AG10803 (cell line): ENCODE measurements at regions not wholly inside any gene's neighbourhood (a gene's known extent, or its start where the extent isn't known, plus 50 kb on each side); places are given as distances from the start of the nearest gene placed in this dataset.
"Not testable (repeated sequence)": the region's sequence is repeated elsewhere in the genome, so short reads cannot be mapped to it uniquely, and the experiment has no call there.

Experiments
- DNase-seq: peaks from one replicate; pipeline ENCODE4 v3.0.0; 2010; ENCODE audit warnings: low read depth
- H3K4me3 ChIP-seq: 2 replicates; pipeline ENCODE4 v1.5.1; 2011; ENCODE audit warnings: mild to moderate bottlenecking, low read length, control low read depth
- CTCF ChIP-seq: conservative IDR thresholded peaks from 2 replicates; pipeline ENCODE4 v1.5.1; 2011; ENCODE audit warnings: mild to moderate bottlenecking, low read length, control low read depth, inconsistent platforms

GRCh38 chr9:63817622-63818518 is 1467.1 kb downstream of the FOXD4L5 start:
- H3K4me3 ChIP-seq = peak overlapping the region; percentile 71
- peak; percentile 3 for DNase-seq
- TF ChIP-seq CTCF = no peak

DNA sequence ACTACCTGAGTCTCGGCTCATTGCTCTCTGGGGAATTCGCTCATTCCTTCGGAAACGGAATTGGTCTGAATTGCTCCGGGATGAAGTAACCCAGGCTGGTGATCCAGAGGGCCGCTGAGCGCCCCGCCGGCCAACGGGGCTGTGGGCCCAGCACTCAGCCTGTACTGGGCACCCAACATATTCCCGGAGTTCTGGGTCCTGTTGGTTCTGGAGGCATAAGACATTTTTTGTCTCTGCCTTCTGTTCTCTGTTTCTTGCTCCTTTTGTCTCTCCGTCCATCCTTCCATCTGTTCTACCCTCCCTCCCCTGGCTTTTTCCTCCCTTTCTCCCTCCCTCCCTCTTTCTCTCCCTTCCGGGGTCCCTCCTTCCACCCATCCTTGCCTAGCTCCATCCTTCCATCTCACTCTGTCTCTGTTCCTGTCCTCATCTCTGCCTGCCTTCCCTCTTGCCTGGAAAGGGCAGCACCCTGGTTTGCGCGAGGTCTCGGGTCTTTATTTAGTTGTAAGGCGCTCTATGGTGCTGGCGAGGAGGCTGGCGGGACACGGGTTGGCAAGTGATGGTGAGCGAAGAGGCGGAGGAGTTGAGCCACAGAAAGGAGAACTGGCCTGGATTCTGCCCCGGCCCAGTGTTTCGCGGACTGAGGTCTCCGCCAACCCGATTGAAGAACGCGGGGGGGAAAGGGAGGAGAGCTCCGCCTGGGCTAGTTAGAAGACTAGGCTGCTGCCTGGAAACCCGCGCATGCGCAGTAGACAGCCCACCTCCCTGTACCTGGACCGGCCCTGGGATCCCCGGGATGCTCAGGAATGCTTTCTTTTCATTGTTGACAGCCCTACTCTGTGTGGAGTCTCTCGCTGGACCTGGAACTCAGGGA is 1468.0 kb downstream of the FOXD4L5 start:
- DNase-seq = peak; percentile 88
- peak overlapping the region; percentile 71 for H3K4me3 ChIP-seq
- no peak for TF ChIP-seq CTCF

- DNase-seq, H3K4me3 ChIP-seq: not testable (repeated sequence)
Observed at GRCh38 chr9:63814970-63815669, 1469.9 kb downstream of the FOXD4L5 start.

GRCh38 chr9:63813391-63814021 is 1471.5 kb downstream of the FOXD4L5 start:
- H3K4me3 ChIP-seq, DNase-seq: not testable (repeated sequence)

GRCh38 chr9:63812822-63813221 is 1472.2 kb downstream of the FOXD4L5 start:
- H3K4me3 ChIP-seq, DNase-seq: not testable (repeated sequence)

DNA sequence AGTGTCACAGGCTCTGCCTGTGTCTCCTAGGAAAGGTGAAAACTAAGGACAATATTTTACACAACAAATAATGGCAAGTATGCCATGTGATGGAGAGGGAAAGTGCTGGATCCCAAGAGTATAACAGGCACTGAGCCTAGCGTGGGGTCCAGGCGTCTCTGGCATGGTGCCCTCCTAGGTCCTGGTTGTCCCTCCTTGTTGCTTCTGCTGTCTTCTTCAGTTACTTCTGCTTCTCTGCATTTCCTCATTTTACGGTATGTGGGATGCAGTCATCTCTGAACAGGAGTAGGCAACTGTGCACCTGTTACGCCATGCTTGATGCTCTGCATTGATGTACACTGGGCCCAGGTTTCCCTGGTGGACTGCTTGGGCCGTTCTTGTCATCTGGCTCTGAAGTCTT is 1480.8 kb downstream of the FOXD4L5 start:
- H3K4me3 ChIP-seq, DNase-seq: not testable (repeated sequence)

- H3K4me3 ChIP-seq, DNase-seq: not testable (repeated sequence)
Observed at GRCh38 chr9:63794081-63794685, 1490.8 kb downstream of the FOXD4L5 start.

GRCh38 chr9:63787454-63787853 is 1497.6 kb downstream of the FOXD4L5 start:
- not testable (repeated sequence) for DNase-seq

DNA sequence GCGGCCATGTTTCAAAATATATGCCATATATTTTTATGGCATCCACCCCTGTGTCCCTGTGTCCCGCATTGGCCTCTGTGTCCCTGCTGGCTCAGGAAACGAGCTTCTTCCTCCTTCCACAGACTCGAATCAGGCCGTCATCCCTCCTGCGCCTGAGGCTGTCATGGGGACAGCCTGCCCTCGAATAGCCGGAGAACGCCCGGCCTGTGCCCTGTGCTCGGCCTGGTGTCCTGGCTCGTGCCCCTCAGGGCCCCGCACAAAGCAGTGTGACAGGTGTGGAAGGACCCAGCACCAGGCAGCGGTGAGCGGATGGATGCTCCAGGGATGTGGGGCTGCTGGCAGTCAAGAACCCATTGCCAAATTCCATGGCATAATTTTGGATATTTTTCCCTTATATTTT is 1500.0 kb downstream of the FOXD4L5 start:
- H3K4me3 ChIP-seq, DNase-seq: not testable (repeated sequence)

More at GRCh38 chr9:63787454-63787853, 1497.6 kb downstream of the FOXD4L5 start:
- H3K4me3 ChIP-seq = not testable (repeated sequence)

DNA sequence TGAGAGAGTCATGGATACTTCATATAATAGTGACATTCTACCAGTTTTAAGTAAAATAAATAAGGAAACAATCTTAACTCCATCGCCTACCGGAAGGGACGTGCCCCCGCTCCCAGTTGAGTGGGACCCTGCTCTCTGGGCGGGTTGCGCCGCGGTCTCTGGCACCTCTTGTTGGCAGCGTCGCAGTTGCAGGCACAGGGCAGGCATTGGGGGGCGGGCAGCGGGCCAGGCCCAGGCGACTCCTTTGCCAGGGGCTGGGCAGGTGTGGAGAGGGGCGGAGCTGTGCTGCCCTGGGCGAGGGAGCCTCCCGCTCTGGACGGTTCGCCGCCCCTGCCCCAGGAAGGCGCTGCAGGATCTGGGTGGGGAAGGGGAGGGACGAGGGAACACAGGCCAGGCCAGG is 1500.6 kb downstream of the FOXD4L5 start:
- H3K4me3 ChIP-seq, DNase-seq: not testable (repeated sequence)

DNA sequence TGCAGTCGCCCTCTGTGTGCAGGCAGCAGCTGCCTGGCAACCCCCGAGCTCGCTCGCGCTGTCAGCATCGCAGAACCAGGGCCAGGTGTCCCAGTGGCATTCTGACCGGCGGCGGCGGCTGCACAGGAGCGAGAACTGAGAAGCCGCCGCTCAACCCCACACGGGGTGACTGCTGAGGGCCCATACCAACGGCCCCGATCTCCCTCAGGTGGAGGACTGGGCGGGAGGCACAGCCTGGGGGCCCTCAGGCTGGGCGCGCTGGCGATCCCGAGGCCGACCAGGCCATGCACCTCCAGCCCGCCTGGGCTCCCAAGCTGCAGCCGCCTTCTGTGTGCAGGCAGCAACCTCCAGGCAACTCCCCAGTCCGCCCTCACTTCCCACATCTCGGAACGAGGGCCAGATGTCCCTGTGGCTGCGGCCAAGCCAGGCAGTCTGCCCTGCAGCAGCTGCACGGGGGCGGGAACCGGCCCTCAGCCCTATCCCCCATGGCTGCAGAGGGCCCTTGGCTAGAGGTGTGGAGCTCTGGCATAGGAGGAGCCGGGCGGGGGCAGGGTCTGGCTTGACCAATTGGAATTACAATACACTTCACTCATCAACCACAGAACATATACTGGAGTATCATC is 1503.1 kb downstream of the FOXD4L5 start:
- not testable (repeated sequence) for DNase-seq, H3K4me3 ChIP-seq

DNA sequence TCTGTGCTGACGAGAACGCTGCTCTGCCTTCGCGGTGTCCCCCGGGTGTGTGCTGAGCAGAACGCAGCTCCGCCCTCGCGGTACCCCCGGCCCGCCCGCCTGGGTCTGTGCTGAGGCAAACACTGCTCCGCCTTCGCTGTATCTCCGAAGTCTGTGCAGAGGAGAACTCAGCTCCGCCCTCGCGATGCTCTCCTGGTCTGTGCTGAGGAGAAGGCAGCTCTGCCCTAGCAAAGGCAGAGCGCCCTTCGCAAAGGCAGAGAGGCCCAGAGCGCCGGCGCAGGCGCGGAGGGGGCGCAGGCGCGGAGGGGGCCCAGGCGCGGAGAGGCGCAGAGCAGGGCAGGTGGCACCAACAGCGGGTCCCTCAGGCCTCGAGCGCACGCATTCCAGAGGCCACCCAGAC is 1503.6 kb downstream of the FOXD4L5 start:
- DNase-seq, H3K4me3 ChIP-seq: not testable (repeated sequence)

GRCh38 chr9:63776220-63776619 is 1508.8 kb downstream of the FOXD4L5 start:
- DNase-seq, H3K4me3 ChIP-seq: not testable (repeated sequence)

DNA sequence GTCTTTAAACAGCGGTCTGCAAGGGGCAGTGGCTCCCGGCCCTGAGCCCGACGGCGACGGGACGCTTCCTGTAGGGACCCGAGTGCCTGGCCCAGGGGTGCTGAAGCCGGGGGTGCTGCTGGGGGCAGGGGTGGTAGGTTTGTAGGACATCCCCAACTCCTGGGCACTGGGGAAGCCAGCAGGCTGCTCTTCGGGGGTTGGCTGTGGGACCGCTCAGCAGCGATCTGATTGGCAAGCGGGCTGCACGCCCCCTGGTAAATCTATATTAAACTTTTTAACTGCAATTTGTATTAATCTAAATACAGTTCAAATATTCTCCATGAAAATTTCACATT is 1510.0 kb downstream of the FOXD4L5 start:
- not testable (repeated sequence) for DNase-seq

DNA sequence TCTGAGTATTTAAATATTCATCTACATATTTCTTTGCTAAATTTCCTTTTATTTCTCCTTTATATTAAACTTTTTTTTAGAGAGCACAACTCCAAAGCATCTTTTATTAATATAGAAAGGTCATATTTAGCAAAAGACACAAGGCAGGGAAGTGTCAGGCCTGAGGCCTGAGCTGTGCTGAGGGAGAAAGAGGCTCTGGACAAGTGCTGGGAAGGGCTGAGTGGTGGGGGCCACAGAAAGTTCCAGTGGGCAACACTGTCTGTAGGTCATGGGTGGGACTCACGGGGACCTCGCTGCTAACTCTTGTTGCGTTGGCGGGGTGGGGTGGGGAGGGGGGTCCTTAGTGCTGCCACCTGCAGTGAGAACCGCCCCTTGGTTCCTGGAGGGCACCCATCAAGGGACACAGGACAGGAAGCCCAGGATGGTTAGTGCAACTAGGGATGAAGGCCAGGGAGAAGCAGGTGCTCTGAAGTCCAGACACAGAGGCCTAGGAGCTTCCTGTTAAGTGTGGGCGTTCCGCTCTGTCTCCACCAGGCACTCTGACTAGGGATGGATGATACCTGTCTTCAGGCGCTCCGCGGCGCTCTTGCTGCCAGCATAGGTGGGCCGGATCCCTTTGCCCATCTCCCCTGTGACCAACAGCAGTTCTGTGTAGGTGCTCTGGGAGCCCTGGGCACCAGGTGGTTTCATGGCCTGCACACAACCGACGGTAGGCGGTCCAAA is 1510.5 kb downstream of the FOXD4L5 start:
- DNase-seq, H3K4me3 ChIP-seq: not testable (repeated sequence)

More for the DNA sequence above, 1510.0 kb downstream of the FOXD4L5 start:
- H3K4me3 ChIP-seq = not testable (repeated sequence)
